PC-9 (cell line): ENCODE measurements at regions not wholly inside any gene's neighbourhood (a gene's known extent, or its start where the extent isn't known, plus 50 kb on each side); places are given as distances from the start of the nearest gene placed in this dataset.

ENCODE experiments used
- BruUV-seq: library from RNA; stranded (reverse); fragments of 400-500 nt; replicated peaks from 2 replicates; lab custom pipeline; 2021; lab: Mats Ljungman, UMichigan
- CTCF ChIA-PET: fragments of 300-600 bp; sonication (Branson Sonifier 250); formaldehyde crosslinking; loops from one replicate; lab custom pipeline; 2022; ENCODE audit warnings: antibody characterized with exemption; lab: Charles Lee
- POLR2A ChIA-PET: fragments of 300-600 bp; sonication (Branson Sonifier 250); formaldehyde crosslinking; loops from one replicate; lab custom pipeline; 2022; ENCODE audit warnings: antibody characterized with exemption; ENCODE audit not compliant: unreplicated experiment; lab: Charles Lee
- DNase-seq, 2 experiments: peaks; one replicate each; pipeline versions ENCODE4 v3.0.0 to v3.0.0-alpha.2; 2015 to 2022; ENCODE audit warnings: mixed read lengths in 1 of 2
- H2AFZ ChIP-seq: fragments of 200-600 bp; sonication (generic); 2 replicates; pipeline ENCODE4 v1.8.1; 2017; ENCODE audit warnings: antibody characterized with exemption
- H3F3A ChIP-seq: fragments of 200-600 bp; sonication (generic); 2 replicates; pipeline ENCODE4 v1.8.1; 2017; ENCODE audit warnings: antibody characterized with exemption, mild to moderate bottlenecking, low read depth; ENCODE audit not compliant: insufficient read depth
- H3K27ac ChIP-seq: fragments of 200-600 bp; sonication (generic); 2 replicates; pipeline ENCODE4 v1.6.1; 2016; ENCODE audit warnings: mixed run types
- H3K27me3 ChIP-seq: fragments of 200-600 bp; sonication (generic); 2 replicates; pipeline ENCODE4 v1.6.1; 2016; ENCODE audit warnings: low read depth, mixed run types; ENCODE audit not compliant: insufficient read depth
- H3K36me3 ChIP-seq: fragments of 200-600 bp; sonication (generic); 2 replicates; pipeline ENCODE4 v1.6.1; 2016; ENCODE audit warnings: low read depth, mixed run types
- H3K4me1 ChIP-seq: fragments of 200-600 bp; sonication (generic); replicated peaks from 2 replicates; pipeline ENCODE4 v1.6.1; 2016; ENCODE audit warnings: mixed run types; ENCODE audit not compliant: insufficient read depth
- H3K4me2 ChIP-seq: fragments of 200-600 bp; sonication (generic); 2 replicates; pipeline ENCODE4 v1.6.1; 2017; ENCODE audit warnings: mixed run types
- H3K4me3 ChIP-seq: fragments of 200-600 bp; sonication (generic); 2 replicates; pipeline ENCODE4 v1.6.1; 2016; ENCODE audit warnings: mixed run types
- H3K79me2 ChIP-seq: fragments of 200-600 bp; sonication (generic); 2 replicates; pipeline ENCODE4 v1.6.1; 2017; ENCODE audit warnings: low read depth, mixed run types
- H3K9me2 ChIP-seq: fragments of 200-600 bp; sonication (generic); 2 replicates; pipeline ENCODE4 v1.8.1; 2017; ENCODE audit warnings: mild to moderate bottlenecking; ENCODE audit not compliant: insufficient read depth
- H3K9me3 ChIP-seq: fragments of 200-600 bp; sonication (generic); 2 replicates; pipeline ENCODE4 v1.8.1; 2016; ENCODE audit warnings: low read depth; ENCODE audit not compliant: insufficient read depth
- H4K20me1 ChIP-seq: fragments of 200-600 bp; sonication (generic); 2 replicates; pipeline ENCODE4 v1.8.1; 2017; ENCODE audit not compliant: insufficient read depth
- CTCF ChIP-seq: fragments of 200-600 bp; sonication (generic); conservative IDR thresholded peaks from 2 replicates; pipeline ENCODE4 v1.6.1; 2017; ENCODE audit warnings: mixed run types, antibody characterized with exemption, mild to moderate bottlenecking, moderate library complexity
- EZH2 ChIP-seq: fragments of 200-600 bp; sonication (generic); IDR thresholded peaks from 2 replicates; pipeline ENCODE4 v1.8.0; 2017; ENCODE audit warnings: antibody characterized with exemption, low read depth
- intact Hi-C: fragments of 100-400 bp; cut with micrococcal nuclease; formaldehyde crosslinking; loops from one replicate; pipeline ENCODE4 v1.10.0; 2022; ENCODE audit not compliant: unreplicated experiment

DNA sequence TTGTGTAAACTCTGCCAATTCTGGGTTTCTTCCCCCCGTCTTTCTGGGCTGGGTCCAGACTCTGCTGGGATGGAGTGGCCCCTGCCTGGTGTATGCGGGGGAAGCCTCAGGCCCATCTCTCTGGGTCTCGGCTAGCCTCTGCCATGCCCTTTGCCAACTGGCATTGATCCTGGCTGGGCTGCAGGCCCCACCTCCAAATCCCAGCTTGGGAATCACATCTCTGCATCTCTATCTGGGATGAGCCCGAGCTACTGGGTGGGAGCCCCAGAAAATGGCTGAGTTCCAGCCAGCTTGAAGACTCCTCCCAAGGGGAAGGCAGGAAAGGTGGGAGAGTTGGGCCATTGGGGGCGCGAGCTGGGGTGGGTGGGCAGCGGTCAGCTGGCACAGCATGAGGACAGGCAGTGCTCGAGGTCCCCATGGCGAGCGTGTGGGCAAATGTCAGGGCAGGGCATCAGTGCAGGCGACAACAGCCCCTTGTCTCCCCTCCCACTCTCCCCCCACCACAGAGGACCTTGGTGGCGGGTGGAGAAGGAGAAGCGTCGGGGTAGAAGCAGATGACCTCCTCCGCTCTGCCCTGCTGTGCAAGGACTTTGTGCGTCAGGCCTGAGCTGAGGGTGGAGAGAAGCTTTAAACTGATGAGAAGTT lies 139.4 kb downstream of the ASB1 start:
- H3K4me1 ChIP-seq = no peaks in the 10 kb centered on the region
- DNase-seq = no peak
- no peaks in the 10 kb centered on the region for H3K79me2 ChIP-seq
- ChIA-PET POLR2A (interaction anchor here (0.6 to 0.7 kb wide), 2 partner anchors 119 to 661 kb away, joined by 3 to 4 read pairs; no protein-coding TSS in a partner anchor), CTCF (no interaction called here)
- no peaks in the 10 kb centered on the region for H3K9me3 ChIP-seq
- no peaks in the 10 kb centered on the region for H3K36me3 ChIP-seq
- no peak overlapping the region for H2AFZ ChIP-seq
- no peak overlapping the region for H3K4me3 ChIP-seq
- no TSS peak for BruUV-seq
- H3K27me3 ChIP-seq = peaks cover 96% of the 10 kb centered on the region
- H3K9me2 ChIP-seq = no peaks in the 10 kb centered on the region
- H4K20me1 ChIP-seq = no peaks in the 10 kb centered on the region
- TF ChIP-seq CTCF = no peak
- TF ChIP-seq EZH2 = no peak
- no peak overlapping the region for H3K27ac ChIP-seq
- H3F3A ChIP-seq = no peaks in the 10 kb centered on the region
- intact Hi-C loops = no loop called here
- H3K4me2 ChIP-seq = no peak overlapping the region

- no peaks in the 10 kb centered on the region for H4K20me1 ChIP-seq
- H3K4me1 ChIP-seq = no peaks in the 10 kb centered on the region
- no TSS peak for BruUV-seq
- no peaks in the 10 kb centered on the region for H3F3A ChIP-seq
- H3K9me2 ChIP-seq = no peaks in the 10 kb centered on the region
- no peak for DNase-seq
- H3K36me3 ChIP-seq = no peaks in the 10 kb centered on the region
- H3K4me3 ChIP-seq = no peak overlapping the region
- intact Hi-C loops = no loop called here
- H3K27ac ChIP-seq = no peak overlapping the region
- H3K27me3 ChIP-seq = peaks cover 95% of the 10 kb centered on the region
- no peak overlapping the region for H2AFZ ChIP-seq
- H3K79me2 ChIP-seq = no peaks in the 10 kb centered on the region
- no peak overlapping the region for H3K4me2 ChIP-seq
- no peak for TF ChIP-seq EZH2
- TF ChIP-seq CTCF = no peak
- POLR2A ChIA-PET = no interaction called here
- CTCF ChIA-PET = no interaction called here
- H3K9me3 ChIP-seq = no peaks in the 10 kb centered on the region
Observed at GRCh38 chr2:238567067-238567855, 140.5 kb downstream of the ASB1 start.

DNA sequence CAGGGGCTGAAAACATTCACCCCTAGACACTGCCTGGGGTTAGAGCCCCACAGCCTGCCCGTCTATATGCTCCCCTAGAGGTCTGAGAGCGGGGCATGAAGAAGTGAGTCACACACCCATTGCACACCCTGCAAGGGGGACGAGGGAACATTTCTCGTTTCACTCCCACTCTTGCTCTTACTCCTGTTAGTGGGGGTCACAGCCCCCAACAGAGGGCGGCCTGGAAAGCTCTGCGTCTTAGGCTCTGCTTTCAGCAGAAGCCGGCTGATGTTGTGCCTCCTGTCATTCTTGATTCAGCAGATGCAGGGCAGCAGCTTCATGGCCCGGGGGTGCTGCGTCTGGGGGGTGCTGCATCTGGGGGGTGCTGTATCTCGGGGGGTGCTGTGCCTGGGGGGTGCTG lies 141.3 kb downstream of the ASB1 start:
- Histone ChIP-seq H3K27ac (no peak overlapping the region), H3K4me1 (no peaks in the 10 kb centered on the region), H3K79me2 (no peaks in the 10 kb centered on the region), H3K9me3 (no peaks in the 10 kb centered on the region), H3K27me3 (peaks cover 90% of the 10 kb centered on the region), H3K9me2 (no peaks in the 10 kb centered on the region), H3K36me3 (no peaks in the 10 kb centered on the region), H4K20me1 (no peaks in the 10 kb centered on the region), H2AFZ (no peak overlapping the region), H3F3A (no peaks in the 10 kb centered on the region), H3K4me2 (no peak overlapping the region), H3K4me3 (no peak overlapping the region)
- ChIA-PET POLR2A (no interaction called here), CTCF (interaction anchor here (0.7 kb wide), 1 partner anchor 45 kb away, joined by 7 read pairs; no protein-coding TSS in a partner anchor)
- intact Hi-C loops = no loop called here
- no TSS peak for BruUV-seq
- no peak for DNase-seq
- no peak for TF ChIP-seq CTCF
- TF ChIP-seq EZH2 = no peak
